Peyer's patch (tissue), 4 donors: ENCODE measurements at regions not wholly inside any gene's neighbourhood (a gene's known extent, or its start where the extent isn't known, plus 50 kb on each side); places are given as distances from the start of the nearest gene placed in this dataset.

Experiments
- POLR2A ChIP-seq, 2 donors: fragments of 450-650 bp; IDR thresholded peaks; one replicate each; pipeline ENCODE4 v1.5.1; 2017; ENCODE audit warnings: antibody characterized with exemption in 2 of 2, mild to moderate bottlenecking in 2 of 2, moderate library complexity in 2 of 2
- TF ChIP-seq, protein P1 (sequence below), 6 experiments: fragments of 450-650 bp in 4 of 6; fragments of 200-600 bp in 2 of 6; sonication (generic) in 1 of 6; IDR thresholded peaks; one replicate each; pipeline ENCODE4 v1.5.1; 2017 to 2019; ENCODE audit warnings: antibody characterized with exemption in 6 of 6, mild to moderate bottlenecking in 3 of 6, moderate library complexity in 1 of 6

DNA sequence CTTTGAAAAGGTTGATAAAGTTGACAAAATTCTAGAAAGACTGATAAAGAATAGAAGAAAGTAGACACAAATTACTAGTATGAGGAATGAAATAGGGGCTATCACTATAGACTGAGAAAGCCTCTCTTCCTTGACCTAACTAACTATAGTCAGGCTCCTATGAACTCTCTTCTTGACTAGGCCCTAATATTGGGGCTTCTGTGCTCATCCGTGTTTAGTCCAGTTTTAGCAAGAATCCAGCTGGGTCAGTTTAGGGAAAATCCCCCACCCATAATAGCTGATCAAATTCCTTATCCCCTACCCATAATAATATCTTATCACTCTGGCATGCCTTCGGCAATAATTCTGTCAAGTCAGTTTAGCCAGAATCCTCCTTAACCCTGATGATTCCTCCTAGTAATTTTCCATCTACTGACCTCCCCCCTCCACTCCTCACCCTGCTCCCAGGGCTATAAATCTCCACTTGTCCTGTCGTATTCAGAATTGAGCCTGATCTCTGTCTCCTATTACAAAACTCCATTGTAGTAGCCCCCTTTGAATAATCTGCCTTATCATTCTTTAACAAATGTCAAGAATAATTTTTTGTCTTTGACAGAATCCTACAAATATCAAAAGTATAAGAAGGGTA lies 138.1 kb downstream of the TFAP2A start:
- TF ChIP-seq, protein P1, sequence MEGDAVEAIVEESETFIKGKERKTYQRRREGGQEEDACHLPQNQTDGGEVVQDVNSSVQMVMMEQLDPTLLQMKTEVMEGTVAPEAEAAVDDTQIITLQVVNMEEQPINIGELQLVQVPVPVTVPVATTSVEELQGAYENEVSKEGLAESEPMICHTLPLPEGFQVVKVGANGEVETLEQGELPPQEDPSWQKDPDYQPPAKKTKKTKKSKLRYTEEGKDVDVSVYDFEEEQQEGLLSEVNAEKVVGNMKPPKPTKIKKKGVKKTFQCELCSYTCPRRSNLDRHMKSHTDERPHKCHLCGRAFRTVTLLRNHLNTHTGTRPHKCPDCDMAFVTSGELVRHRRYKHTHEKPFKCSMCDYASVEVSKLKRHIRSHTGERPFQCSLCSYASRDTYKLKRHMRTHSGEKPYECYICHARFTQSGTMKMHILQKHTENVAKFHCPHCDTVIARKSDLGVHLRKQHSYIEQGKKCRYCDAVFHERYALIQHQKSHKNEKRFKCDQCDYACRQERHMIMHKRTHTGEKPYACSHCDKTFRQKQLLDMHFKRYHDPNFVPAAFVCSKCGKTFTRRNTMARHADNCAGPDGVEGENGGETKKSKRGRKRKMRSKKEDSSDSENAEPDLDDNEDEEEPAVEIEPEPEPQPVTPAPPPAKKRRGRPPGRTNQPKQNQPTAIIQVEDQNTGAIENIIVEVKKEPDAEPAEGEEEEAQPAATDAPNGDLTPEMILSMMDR (IDR thresholded peaks at IDR 0.05): no peak
- TF ChIP-seq POLR2A (IDR thresholded peaks at IDR 0.05): no peak
